Duodenal mucosa (tissue), 2 donors: ENCODE measurements at regions not wholly inside any gene's neighbourhood (a gene's known extent, or its start where the extent isn't known, plus 50 kb on each side); places are given as distances from the start of the nearest gene placed in this dataset.
A peak's percentile ranks its signal among the peaks of the same experiment; 100 is the strongest.

Experiments used
- H3K27ac ChIP-seq: one replicate; pipeline ENCODE4 v1.7.0; 2013; ENCODE audit warnings: low read depth, low read length
- H3K27me3 ChIP-seq, 2 donors: one replicate each; pipeline ENCODE4 v1.7.0; 2013; ENCODE audit warnings: low read length in 2 of 2, control low read depth in 1 of 2; ENCODE audit not compliant: insufficient read depth in 2 of 2, control insufficient read depth in 1 of 2
- H3K36me3 ChIP-seq, 2 donors: one replicate each; pipeline ENCODE4 v1.7.0; 2013; ENCODE audit warnings: low read length in 2 of 2, control low read depth in 1 of 2; ENCODE audit not compliant: insufficient read depth in 2 of 2, control insufficient read depth in 1 of 2
- H3K4me1 ChIP-seq, 2 donors: one replicate each; pipeline ENCODE4 v1.7.0; 2013; ENCODE audit warnings: low read length in 2 of 2, control low read depth in 1 of 2; ENCODE audit not compliant: insufficient read depth in 2 of 2, control insufficient read depth in 1 of 2
- H3K4me3 ChIP-seq, 2 donors: one replicate each; pipeline ENCODE4 v1.7.0; 2013; ENCODE audit warnings: low read length in 2 of 2, low read depth in 1 of 2
- H3K9ac ChIP-seq, 2 donors: one replicate each; pipeline ENCODE4 v1.7.0; 2013; ENCODE audit warnings: low read length in 2 of 2, low read depth in 1 of 2
- H3K9me3 ChIP-seq, 2 donors: one replicate each; pipeline ENCODE4 v1.7.0; 2013; ENCODE audit warnings: low read length in 2 of 2, control low read depth in 1 of 2; ENCODE audit not compliant: control insufficient read depth in 1 of 2

DNA sequence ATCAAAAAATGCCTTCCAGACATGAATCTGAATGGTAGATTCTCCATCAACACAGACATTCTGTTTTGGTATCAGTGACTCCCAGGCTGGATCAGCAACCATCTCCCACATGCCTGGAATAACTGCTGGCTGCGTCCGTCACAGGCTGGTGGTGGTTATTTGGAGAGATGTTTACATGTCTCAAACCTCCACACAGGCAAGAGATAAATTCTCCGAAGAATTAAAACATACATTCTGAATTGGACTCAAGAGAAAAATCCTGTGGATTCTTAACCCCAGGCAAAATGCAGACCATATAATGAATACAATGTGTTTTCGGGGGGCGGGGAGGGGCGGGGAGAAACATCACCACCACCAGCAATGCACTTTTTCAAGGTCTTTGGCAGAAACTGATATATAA lies 108.2 kb downstream of the THBS2 start:
- no peaks in the 10 kb centered on the region for H3K27me3 ChIP-seq
- H3K36me3 ChIP-seq = no peaks in the 10 kb centered on the region
- H3K27ac ChIP-seq = no peak overlapping the region
- H3K9me3 ChIP-seq = no peaks in the 10 kb centered on the region
- no peak overlapping the region for H3K4me3 ChIP-seq
- peaks cover 3% of the 10 kb centered on the region in 2 donors for H3K4me1 ChIP-seq
- H3K9ac ChIP-seq = no peak overlapping the region

- Histone ChIP-seq H3K4me1 (peaks cover 3% of the 10 kb centered on the region in 2 donors), H3K27ac (no peak overlapping the region), H3K9me3 (no peaks in the 10 kb centered on the region), H3K27me3 (no peaks in the 10 kb centered on the region), H3K36me3 (no peaks in the 10 kb centered on the region), H3K9ac (no peak overlapping the region), H3K4me3 (no peak overlapping the region)
These were observed 109.3 kb downstream of the THBS2 start for GRCh38 chr6:169144356-169144755.

DNA sequence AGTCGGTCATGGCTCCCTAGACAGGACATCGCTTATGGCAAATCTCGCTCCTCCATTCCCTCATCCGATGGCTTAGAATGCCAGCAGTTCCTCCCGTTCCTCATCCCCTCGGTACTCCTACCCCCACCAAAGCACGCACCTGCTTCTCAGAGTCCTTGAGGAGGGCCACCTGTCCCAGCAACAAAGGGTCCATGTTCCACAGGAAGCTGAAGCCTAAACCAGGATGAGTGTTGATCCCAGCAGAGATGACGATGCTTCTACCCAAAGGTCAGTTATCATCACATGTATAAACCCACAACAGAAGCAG lies 111.2 kb downstream of the THBS2 start:
- Histone ChIP-seq H3K9ac (no peak overlapping the region), H3K36me3 (no peaks in the 10 kb centered on the region), H3K4me3 (no peak overlapping the region), H3K9me3 (no peaks in the 10 kb centered on the region), H3K27me3 (no peaks in the 10 kb centered on the region), H3K4me1 (peaks cover 3% of the 10 kb centered on the region in 2 donors), H3K27ac (no peak overlapping the region)

GRCh38 chr6:169141671-169142537 lies 111.7 kb downstream of the THBS2 start:
- Histone ChIP-seq H3K9ac (no peak overlapping the region), H3K4me1 (peaks cover 3% of the 10 kb centered on the region in 2 donors), H3K36me3 (no peaks in the 10 kb centered on the region), H3K27me3 (no peaks in the 10 kb centered on the region), H3K4me3 (no peak overlapping the region), H3K9me3 (no peaks in the 10 kb centered on the region), H3K27ac (peak overlapping the region; percentile 25)

DNA sequence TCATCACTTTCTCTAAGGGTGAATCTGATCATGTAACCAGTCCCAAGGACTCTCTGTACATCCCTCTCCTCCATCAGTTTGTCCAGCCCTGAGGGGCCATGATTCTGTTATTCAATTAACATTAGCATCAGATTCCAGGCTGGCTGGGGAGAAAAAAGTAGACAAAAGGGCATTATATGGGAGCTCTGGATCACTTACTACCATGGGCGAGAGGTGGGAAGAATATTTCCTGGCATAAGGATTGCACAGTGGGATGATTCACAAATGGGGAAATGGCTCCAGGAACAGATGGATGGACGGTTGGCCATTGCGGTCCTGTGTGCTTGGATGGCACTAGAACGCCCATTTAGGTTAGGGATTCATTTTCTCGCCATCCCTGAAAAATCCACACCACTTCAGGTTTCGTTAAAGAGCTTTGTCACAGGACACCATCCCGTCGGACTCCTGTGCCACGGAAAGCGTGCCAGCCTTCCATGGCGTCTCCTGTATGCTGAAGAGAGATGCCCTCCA lies 112.6 kb downstream of the THBS2 start:
- Histone ChIP-seq H3K27me3 (no peaks in the 10 kb centered on the region), H3K9me3 (no peaks in the 10 kb centered on the region), H3K4me1 (peaks cover 3% of the 10 kb centered on the region in 2 donors), H3K9ac (no peak overlapping the region), H3K27ac (no peak overlapping the region), H3K36me3 (no peaks in the 10 kb centered on the region), H3K4me3 (no peak overlapping the region)

DNA sequence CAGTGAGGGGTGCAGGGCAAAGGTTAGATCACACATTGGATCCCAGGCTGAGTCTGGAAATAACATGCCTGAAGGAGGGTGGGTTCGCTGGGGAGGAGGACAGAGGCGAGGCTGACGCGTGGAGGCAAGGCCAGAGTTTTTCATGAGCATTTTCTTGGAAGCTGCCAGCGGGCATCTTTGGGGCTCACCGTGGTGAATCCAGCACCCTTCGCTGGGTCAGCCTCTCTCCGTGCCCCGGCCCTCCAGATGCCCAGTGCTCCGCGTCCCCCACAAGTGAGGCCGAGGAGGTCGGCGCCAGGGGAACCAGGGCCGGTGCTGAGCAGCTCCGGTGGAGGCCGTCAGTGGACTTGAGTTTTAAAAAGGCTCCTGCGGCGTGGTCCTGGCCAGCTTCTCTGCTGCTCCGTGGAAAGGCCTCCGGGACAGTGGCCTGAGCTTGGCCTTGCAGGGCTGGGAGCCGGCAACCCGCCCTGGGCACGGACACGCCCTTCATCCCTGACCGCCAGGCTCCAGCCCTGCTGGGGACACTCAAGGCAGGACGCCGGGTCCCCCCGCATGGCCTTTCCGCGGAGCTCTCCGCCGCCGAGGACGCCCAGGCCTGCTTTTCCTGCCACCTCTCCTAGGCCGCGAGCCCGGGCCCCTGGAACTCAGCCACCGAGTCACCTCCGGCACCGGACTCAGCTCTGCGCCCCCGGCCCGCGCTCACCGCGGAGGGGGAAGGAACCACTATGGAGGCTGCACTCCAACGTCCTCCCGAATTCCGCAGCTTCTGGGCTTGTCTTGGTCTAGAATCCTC lies 114.3 kb downstream of the THBS2 start:
- H3K9ac ChIP-seq = no peak overlapping the region
- H3K4me3 ChIP-seq = no peak overlapping the region
- no peaks in the 10 kb centered on the region for H3K9me3 ChIP-seq
- H3K4me1 ChIP-seq = peaks cover 3% of the 10 kb centered on the region in 2 donors
- H3K36me3 ChIP-seq = no peaks in the 10 kb centered on the region
- no peaks in the 10 kb centered on the region for H3K27me3 ChIP-seq
- no peak overlapping the region for H3K27ac ChIP-seq

DNA sequence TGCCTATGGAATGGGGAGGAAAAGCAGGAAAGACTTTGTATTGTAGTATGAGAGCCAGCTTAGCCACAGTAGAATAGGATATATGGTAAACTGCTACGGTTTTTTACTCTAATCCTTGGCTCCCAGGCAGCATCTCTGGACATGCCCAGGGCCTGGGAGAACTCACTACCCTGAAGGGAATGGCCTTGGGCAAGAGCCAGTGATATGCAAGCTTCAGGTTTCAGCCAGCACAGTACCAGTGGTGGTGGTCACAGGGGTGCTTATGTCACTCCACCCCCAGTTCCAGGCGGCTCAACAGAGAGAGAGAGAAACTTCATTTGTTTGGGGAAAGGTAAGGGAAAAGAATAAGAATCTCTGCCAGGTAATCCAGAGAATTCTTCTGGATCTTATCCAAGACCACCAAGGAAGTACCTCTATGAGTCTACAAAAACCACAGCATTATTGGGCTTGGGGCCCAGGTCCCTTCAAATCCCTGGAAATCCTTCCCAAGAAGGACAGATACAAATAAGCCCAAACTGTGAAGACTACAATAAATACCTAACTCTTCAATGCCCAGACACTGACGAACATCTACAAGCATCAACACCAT lies 121.2 kb downstream of the THBS2 start:
- Histone ChIP-seq H3K4me3 (no peak overlapping the region), H3K4me1 (no peaks in the 10 kb centered on the region), H3K9ac (no peak overlapping the region), H3K36me3 (no peaks in the 10 kb centered on the region), H3K9me3 (no peaks in the 10 kb centered on the region), H3K27me3 (no peaks in the 10 kb centered on the region), H3K27ac (no peak overlapping the region)

DNA sequence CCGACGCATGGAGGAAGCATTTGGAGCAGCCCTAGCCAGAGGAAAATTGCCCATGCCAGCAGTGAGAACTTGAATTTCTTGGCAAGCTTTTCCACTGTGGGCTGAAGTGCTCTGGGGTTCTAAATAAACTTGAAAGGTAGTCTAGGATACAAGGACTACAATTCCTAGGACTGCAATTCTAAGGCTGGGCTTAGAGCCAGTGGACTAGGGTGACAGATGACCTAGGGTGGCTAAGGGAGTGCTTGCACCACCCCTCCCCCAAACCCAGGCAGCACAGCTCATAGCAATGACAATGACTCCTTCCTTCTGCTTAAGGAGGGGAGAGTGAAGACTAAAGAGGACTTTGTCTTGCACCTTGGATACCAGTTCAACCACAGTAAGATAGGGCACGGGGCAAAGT lies 122.3 kb downstream of the THBS2 start:
- no peak overlapping the region for H3K27ac ChIP-seq

DNA sequence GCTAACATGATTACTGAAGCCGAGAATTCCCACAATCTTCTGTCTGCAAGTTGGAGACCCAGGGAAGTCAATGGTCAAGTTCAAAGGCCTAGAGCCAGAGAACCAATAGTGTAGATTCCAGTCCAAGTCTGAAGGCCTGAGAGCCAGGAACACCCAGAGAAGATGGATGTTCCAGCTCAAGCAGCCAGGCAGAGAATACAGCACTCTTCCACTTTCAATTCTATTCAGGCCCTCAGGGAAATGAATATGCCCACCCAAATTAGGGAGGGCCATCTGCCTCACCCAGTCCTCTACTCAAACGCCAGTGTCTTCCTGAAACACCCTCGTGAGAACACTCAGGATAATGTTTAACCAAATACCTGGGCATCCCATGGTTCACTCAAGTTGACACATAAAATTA lies 123.5 kb downstream of the THBS2 start:
- no peak overlapping the region for H3K27ac ChIP-seq
- no peaks in the 10 kb centered on the region for H3K27me3 ChIP-seq
- no peaks in the 10 kb centered on the region for H3K4me1 ChIP-seq
- no peak overlapping the region for H3K4me3 ChIP-seq
- no peaks in the 10 kb centered on the region for H3K36me3 ChIP-seq
- H3K9ac ChIP-seq = no peak overlapping the region
- H3K9me3 ChIP-seq = no peaks in the 10 kb centered on the region

More for the DNA sequence above, 122.3 kb downstream of the THBS2 start:
- no peaks in the 10 kb centered on the region for H3K36me3 ChIP-seq
- no peaks in the 10 kb centered on the region for H3K4me1 ChIP-seq
- H3K4me3 ChIP-seq = no peak overlapping the region
- H3K9ac ChIP-seq = no peak overlapping the region
- no peaks in the 10 kb centered on the region for H3K9me3 ChIP-seq
- no peaks in the 10 kb centered on the region for H3K27me3 ChIP-seq

DNA sequence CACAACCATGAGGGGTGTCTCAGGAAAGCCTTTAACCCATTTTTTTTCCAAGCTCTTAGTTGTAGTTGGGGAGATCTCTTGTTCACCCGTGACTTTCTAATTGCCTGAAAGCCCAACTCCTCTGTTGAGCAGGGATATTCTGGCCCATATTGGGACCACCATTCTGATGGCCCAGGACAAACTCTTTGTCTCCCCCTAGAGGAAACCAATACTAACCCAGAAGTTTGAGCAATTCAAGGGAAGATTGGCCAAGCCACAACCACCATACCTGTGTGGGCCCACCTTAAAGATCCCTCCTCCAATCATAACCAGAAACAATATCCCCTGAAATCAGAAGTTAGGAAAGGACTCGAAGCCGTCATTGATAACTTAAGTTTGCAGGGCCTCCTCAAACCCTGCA lies 132.6 kb downstream of the THBS2 start:
- Histone ChIP-seq H3K36me3 (no peaks in the 10 kb centered on the region), H3K27me3 (no peaks in the 10 kb centered on the region), H3K4me1 (no peaks in the 10 kb centered on the region), H3K9ac (no peak overlapping the region), H3K4me3 (no peak overlapping the region), H3K27ac (no peak overlapping the region), H3K9me3 (no peaks in the 10 kb centered on the region)
